ENCODE measurements at regions not wholly inside any gene's neighbourhood (a gene's known extent, or its start where the extent isn't known, plus 50 kb on each side); places are given as distances from the start of the nearest gene placed in this dataset.

- peak; percentile 83 for DNase-seq (ENCODE audit: low read depth)
- no peak for TF ChIP-seq CTCF (conservative IDR thresholded peaks at IDR 0.05; ENCODE audit: low read depth, low read length)
- H3K4me3 ChIP-seq (ENCODE audit: low read depth, low read length): no peak overlapping the region
Observed at GRCh38 chr4:24042094-24042493, 152.2 kb upstream of the PPARGC1A start.

- no peak overlapping the region for H3K4me3 ChIP-seq (ENCODE audit: low read depth, low read length)
- no peak for TF ChIP-seq CTCF (conservative IDR thresholded peaks at IDR 0.05; ENCODE audit: low read depth, low read length)
- DNase-seq (ENCODE audit: low read depth): no peak
Observed at GRCh38 chr4:24040811-24041210, 151.0 kb upstream of the PPARGC1A start.

- H3K4me3 ChIP-seq (ENCODE audit: low read depth, low read length): no peak overlapping the region
- TF ChIP-seq CTCF (conservative IDR thresholded peaks at IDR 0.05; ENCODE audit: low read depth, low read length): no peak
- no peak for DNase-seq (ENCODE audit: low read depth)
Observed at GRCh38 chr4:24033626-24034025, 143.8 kb upstream of the PPARGC1A start.

GRCh38 chr4:24032371-24032989 is 142.6 kb upstream of the PPARGC1A start:
- peak; percentile 24 for DNase-seq (ENCODE audit: low read depth)
- TF ChIP-seq CTCF (conservative IDR thresholded peaks at IDR 0.05; ENCODE audit: low read depth, low read length): peak; percentile 43
- no peak overlapping the region for H3K4me3 ChIP-seq (ENCODE audit: low read depth, low read length)

- H3K4me3 ChIP-seq (ENCODE audit: low read depth, low read length): no peak overlapping the region
- TF ChIP-seq CTCF (conservative IDR thresholded peaks at IDR 0.05; ENCODE audit: low read depth, low read length): no peak
- no peak for DNase-seq (ENCODE audit: low read depth)
Observed at GRCh38 chr4:24026596-24026995, 136.7 kb upstream of the PPARGC1A start.

GRCh38 chr4:24024605-24025004 is 134.8 kb upstream of the PPARGC1A start:
- no peak overlapping the region for H3K4me3 ChIP-seq (ENCODE audit: low read depth, low read length)
- no peak for TF ChIP-seq CTCF (conservative IDR thresholded peaks at IDR 0.05; ENCODE audit: low read depth, low read length)
- DNase-seq (ENCODE audit: low read depth): peak; percentile 62

- DNase-seq (ENCODE audit: low read depth): peak; percentile 61
- TF ChIP-seq CTCF (conservative IDR thresholded peaks at IDR 0.05; ENCODE audit: low read depth, low read length): no peak
- no peak overlapping the region for H3K4me3 ChIP-seq (ENCODE audit: low read depth, low read length)
Observed at GRCh38 chr4:24024157-24024556, 134.3 kb upstream of the PPARGC1A start.

All from choroid plexus epithelial cell (primary cell).